Umbilical cord (tissue), 1 donor: ENCODE measurements at regions not wholly inside any gene's neighbourhood (a gene's known extent, or its start where the extent isn't known, plus 50 kb on each side); places are given as distances from the start of the nearest gene placed in this dataset.
"Not testable (repeated sequence)": the region's sequence is repeated elsewhere in the genome, so short reads cannot be mapped to it uniquely, and the experiment has no call there.

Experiments
- DNase-seq: peaks from one replicate; pipeline ENCODE4 v3.0.0-alpha.2; 2015; ENCODE audit warnings: low spot score

- not testable (repeated sequence) for DNase-seq
Measured at GRCh38 chr1:144140243-144140642, 168.5 kb upstream of the FAM72C start.

GRCh38 chr1:144105006-144105405, 133.2 kb upstream of the FAM72C start:
- not testable (repeated sequence) for DNase-seq

- DNase-seq: peak; percentile 9
Measured at GRCh38 chr1:144104000-144104677, 132.4 kb upstream of the FAM72C start.

GRCh38 chr1:144103156-144103880, 131.5 kb upstream of the FAM72C start:
- DNase-seq: peak; percentile 1

GRCh38 chr1:144102046-144102745, 130.4 kb upstream of the FAM72C start:
- not testable (repeated sequence) for DNase-seq

- DNase-seq: no peak
Measured at GRCh38 chr1:144101397-144102045, 129.7 kb upstream of the FAM72C start.

- peak; percentile 1 for DNase-seq
Measured at GRCh38 chr1:144077167-144077841, 105.5 kb upstream of the FAM72C start.

- DNase-seq: not testable (repeated sequence)
Measured at GRCh38 chr1:144076646-144077045, 104.9 kb upstream of the FAM72C start.

- DNase-seq: not testable (repeated sequence)
Measured at GRCh38 chr1:144070394-144071053, 98.7 kb upstream of the FAM72C start.

- not testable (repeated sequence) for DNase-seq
Measured at GRCh38 chr1:144067042-144067441, 95.3 kb upstream of the FAM72C start.

GRCh38 chr1:144066071-144066813, 94.5 kb upstream of the FAM72C start:
- DNase-seq: not testable (repeated sequence)

GRCh38 chr1:144065299-144066060, 93.7 kb upstream of the FAM72C start:
- DNase-seq: not testable (repeated sequence)

- not testable (repeated sequence) for DNase-seq
Measured at GRCh38 chr1:144049365-144049764, 77.6 kb upstream of the FAM72C start.

- not testable (repeated sequence) for DNase-seq
Measured at GRCh38 chr1:144046645-144047044, 74.9 kb upstream of the FAM72C start.

GRCh38 chr1:144045751-144046546, 74.2 kb upstream of the FAM72C start:
- not testable (repeated sequence) for DNase-seq

GRCh38 chr1:144042251-144042650, 70.5 kb upstream of the FAM72C start:
- DNase-seq: not testable (repeated sequence)

GRCh38 chr1:144040293-144040692, 68.5 kb upstream of the FAM72C start:
- DNase-seq: not testable (repeated sequence)

- not testable (repeated sequence) for DNase-seq
Measured at GRCh38 chr1:144034045-144034444, 62.3 kb upstream of the FAM72C start.
